ENCODE measurements at regions not wholly inside any gene's neighbourhood (a gene's known extent, or its start where the extent isn't known, plus 50 kb on each side); places are given as distances from the start of the nearest gene placed in this dataset.

DNA sequence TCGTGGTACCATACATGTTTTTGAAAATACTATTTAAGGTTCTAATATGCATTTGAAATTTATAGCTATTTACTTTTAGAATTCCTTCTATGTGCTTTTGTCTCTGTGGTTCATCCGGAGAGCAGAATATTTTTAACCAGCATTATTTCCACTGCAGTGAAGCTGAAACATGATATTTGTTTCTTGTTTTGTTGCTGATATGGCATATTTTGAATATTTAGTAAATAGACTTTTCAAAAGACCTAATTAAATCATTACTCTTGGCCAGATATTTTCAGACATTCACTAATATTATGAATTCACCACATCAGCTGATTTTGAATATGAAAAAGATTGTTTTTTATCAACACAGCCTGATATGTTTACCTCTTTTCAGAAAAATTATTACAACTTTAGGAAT lies 87.0 kb downstream of the FAT4 start:
- TF ChIP-seq GATA3 (IDR thresholded peaks at IDR 0.05; ENCODE audit: low read depth, low read length) (no peak), GATA2 (IDR thresholded peaks at IDR 0.05; ENCODE audit: low read depth, low read length) (no peak)

Measured in SH-SY5Y (cell line).